SK-N-MC (cell line): ENCODE measurements at regions not wholly inside any gene's neighbourhood (a gene's known extent, or its start where the extent isn't known, plus 50 kb on each side); places are given as distances from the start of the nearest gene placed in this dataset.
"Not testable (repeated sequence)": the region's sequence is repeated elsewhere in the genome, so short reads cannot be mapped to it uniquely, and the experiment has no call there.

ENCODE experiments used
- EZH2 ChIP-seq: fragments of 200-600 bp; sonication (generic); IDR thresholded peaks from one replicate; pipeline ENCODE4 v1.6.1; 2017; ENCODE audit warnings: antibody characterized with exemption
- POLR2AphosphoS5 ChIP-seq: IDR thresholded peaks from 2 replicates; pipeline ENCODE4 v1.6.1; 2012; ENCODE audit warnings: mild to moderate bottlenecking, low read depth, low read length, borderline replicate concordance

- not testable (repeated sequence) for TF ChIP-seq EZH2, POLR2AphosphoS5
Observed at GRCh38 chr2:111296122-111296804, 175.5 kb downstream of the BCL2L11 start.
